ENCODE measurements at regions not wholly inside any gene's neighbourhood (a gene's known extent, or its start where the extent isn't known, plus 50 kb on each side); places are given as distances from the start of the nearest gene placed in this dataset.
"Not testable (repeated sequence)": the region's sequence is repeated elsewhere in the genome, so short reads cannot be mapped to it uniquely, and the experiment has no call there.

DNA sequence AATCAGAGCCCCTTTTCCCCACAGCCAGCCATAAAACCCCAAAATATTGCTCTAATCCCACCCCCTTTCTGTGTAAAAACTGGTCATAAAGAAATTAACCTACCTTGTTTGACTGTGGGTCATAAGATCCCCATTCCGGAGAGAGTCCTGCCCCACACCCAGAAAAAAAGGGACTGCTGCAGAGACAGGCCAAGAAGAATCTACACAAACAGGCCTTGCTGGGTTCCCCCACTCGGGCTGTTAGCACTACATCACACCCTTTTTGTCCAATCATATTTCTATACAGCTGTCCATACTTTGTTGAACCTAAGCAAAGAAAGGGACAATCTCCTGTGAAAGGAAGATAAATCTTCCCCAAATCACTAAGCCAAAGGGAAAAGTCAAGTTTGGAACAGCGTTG is 84.4 kb upstream of the MFGE8 start:
- DNase-seq, result no peak

DNA sequence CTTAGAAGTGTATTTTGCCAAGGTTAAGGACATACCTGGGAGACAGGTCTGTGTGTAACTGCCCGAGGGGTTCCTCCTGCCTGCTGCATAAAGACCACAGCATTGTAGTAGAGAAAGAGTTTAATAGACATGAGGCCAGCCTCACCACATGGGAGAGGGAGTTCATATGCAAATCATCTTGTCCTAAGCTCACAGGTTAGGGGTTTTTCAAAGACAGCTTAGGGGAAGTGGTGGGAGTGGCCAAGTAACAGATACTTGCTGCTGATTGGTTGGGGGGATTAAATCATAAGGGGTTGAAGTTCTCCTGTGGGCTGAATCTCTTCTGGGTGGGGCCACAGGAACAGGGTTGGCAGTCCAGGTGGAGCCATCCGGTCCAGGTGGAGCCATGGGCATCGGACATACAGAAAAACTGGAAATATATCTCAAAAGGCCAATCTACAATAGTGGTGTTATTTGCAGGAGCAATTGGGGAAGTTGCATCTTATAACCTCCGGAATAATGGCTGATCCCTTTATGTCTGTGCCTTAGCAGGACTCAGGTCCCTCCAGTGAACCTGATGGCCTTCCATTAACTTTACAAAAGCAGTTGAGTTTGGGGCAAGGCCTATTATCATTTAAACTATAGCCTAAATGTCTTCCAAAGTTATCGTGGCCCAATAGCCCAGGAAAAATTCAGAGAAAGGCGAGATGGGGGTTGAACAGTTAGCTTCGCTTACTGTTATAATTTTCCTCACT is 86.0 kb upstream of the MFGE8 start:
- DNase-seq, result no peak

DNA sequence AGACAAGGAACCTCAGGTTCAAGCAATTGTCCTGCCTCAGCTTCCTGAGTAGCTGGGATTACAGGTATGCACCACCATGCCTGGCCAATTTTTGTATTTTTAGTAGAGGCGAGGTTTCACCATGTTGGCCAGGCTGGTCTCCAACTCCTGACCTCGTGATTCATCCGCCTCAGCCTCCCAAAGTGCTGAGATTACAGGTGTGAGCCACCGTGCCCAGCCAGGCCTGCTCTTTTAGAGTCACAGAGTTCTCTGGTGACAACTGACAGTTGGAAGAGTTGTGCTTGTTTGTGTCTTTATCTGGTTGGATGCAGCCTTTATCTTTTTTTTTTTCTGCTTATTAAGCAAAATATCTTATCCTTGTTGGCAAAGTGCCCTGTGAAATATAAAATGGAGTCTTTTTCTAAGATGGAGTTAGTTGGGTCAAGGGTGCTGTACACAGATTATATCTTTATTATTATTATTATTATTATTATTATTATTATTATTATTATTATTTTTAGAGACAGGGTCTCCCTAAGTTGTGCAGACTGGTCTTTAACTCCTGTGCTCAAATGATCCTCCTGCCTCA is 86.5 kb upstream of the ABHD2 start:
- DNase-seq, result not testable (repeated sequence)

DNA sequence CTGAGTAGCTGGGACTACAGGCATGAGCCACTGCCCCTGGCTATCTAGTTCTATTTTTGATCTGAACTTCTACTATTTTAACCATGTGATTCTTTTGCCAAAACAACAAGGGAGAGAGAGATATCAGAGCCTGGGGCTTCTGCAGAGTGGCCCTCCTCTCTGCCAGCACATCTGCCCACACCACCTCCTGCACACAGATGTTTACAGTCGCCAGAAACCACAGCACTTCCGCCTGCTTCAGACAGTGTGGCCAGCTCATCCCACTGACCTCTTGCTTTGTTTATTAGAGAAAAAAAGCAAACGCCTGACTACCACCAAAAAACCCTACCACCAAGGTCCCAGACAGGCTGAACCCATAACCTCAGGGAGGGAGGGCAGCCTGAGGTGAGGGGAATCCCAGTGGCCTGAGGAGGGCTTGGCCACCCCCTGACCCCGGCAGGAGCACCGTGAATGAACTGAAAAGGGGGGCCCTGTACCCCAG is 85.9 kb upstream of the ABHD2 start:
- DNase-seq, result no peak

DNA sequence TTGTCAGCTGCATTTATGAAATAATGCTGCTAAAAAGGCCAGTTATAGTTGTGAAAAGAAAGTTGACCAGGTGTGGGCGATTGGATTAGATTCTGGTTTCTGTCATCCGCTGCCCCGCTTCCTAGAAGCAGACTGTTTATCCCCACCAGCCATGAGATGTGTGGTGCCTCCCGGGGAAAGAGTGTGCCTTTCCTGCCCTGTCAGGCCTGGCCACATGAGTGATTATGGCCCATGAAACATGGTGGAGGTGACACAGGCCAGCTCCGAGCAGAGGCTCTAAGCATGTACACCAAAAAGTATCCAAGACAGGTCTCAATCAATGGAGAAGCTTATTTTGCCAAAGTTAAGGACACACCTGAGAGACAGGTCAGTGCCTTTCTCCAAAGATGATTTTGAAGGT is 85.4 kb upstream of the ABHD2 start:
- no peak for DNase-seq

DNA sequence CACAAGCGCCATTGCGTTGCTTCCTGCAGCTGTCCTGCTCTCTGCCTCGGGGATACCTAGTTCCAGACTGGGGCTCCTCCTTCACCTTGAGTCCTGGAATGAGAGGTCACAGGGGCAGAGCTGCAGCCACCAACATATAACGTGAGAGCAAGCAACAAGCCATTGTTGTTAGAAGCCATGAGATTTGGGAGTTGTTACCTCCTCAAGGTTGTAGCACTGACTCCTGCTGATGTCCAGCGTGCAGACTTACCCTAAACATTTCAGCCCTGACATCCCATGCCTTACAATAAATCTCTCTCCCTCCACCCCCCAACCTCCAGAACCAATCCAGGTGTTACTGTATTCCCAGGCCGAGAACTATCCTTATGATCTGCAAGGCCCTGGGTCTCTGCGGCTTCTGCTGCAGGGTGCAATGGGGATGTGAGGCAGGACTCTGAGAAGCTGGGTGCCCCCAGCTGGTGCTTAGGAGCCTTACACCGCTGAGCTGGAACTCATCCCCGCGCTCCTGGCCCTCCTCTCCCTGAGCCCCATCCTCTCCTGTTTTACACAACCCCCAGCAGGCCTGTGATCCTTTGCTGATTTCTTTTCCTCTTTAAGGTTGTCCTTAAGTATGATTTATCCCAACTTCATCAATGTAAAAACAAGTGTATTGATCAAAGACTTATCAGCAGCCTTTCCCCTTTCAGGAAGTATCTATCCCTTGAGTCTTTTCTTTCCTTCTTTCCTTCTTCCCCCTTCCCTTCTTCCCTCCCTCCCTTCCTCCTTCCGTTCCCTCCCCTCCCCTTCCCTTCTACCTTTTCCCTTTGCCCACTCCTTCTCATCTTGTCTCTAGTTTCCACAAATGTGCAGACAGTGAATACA is 84.2 kb upstream of the ABHD2 start:
- DNase-seq, result peak; percentile 3

DNA sequence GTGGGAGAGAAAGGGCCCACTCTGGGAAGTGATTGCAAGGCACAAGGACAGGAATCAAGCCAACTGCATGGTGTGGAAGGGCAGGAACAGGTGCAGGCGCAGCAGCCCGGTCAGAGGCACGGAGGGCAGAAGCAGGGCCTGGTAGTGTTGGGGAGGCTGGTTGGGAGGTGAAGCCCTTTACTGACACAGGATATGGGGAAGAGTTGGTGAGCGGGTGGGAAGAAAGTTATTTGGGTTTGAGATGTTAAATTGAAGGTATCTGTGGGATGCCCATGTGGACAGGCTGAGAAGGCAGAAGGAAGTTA is 83.6 kb upstream of the ABHD2 start:
- DNase-seq, result no peak

DNA sequence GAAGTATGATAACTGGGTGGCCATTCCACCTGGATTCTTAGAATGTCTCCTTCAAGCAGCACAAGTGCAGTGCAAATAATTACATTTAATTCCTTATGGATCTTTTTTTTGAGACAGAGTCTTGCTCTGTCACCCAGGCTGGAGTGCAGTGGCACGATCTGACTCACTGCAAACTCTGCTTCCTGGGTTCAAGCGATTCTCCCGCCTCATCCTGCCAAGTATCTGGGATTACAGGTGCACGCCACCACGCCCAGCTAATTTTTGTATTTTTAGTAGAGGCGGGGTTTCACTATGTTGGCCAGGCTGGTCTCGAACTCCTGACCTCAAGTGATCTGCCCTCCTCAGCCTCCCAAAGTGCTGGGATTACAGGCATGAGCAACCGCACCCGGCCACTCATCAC is 80.7 kb upstream of the ABHD2 start:
- DNase-seq, result not testable (repeated sequence)

DNA sequence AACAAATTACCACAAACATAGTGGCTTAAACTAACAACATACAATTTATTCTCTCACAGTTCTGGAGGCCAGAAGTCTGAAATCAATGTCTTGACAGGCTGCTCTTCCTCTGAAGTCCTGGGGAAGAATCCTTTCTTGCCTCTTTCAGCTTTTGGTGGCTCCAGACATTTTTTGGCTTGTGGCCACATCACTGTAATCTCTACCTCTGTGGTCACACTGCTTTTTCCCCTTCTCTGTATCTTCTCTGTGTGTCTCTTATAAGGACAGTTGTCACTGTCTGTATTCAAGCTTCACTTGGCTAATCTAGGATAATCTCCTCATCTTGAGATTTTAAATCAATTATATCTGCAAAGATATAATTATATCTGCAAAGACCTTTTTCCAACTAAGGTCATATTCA is 80.3 kb upstream of the ABHD2 start:
- DNase-seq, result no peak

DNA sequence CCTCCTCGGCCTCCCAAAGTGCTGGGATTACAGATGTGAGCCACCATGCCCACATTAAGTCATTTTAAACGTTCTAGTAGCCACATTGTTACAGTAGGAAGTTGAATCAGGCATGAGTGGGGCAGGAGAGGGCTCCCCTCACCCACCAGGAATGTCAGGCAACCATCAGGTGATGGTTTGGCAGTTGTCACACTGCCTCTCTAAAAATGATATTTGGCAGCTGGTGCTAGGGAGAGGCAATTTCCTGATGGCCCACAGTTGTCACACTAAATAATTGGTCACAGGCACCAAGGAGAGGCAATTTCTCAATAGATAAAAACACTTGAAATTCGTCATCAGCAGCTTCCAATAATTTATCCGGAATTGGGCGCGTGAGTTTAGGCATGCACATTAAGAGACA is 79.2 kb upstream of the ABHD2 start:
- no peak for DNase-seq

DNA sequence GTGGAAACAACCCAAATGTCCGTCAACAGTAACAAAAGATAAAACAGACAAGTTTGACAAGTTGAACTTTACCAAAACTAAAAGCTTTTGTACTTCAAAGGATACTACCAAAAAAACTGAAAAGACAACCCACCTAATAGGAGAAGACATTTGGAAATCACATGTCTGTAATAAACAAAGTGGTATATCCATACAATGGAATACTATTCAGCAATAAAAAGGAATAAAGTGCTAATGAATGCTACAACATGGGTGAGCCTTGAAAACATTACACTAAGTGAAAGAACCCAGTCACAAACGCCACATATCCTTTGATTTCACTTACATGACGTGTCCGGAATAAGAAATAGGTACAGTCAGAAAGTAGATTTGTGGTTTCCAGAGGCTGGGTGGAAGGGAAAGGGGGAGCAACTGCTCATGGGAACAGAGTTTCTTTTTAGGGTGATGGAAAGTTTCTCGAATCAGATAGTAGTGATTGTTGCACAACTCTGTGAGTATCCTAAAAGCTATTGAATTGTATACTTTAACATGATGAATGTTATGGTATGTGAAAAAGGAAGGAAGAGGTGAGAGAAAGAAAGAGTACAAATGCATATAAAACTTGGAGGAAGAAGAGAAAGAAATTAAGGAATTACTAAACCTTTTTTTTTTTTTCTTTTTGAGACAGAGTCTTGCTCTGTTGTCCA is 72.7 kb upstream of the ABHD2 start:
- DNase-seq, result no peak

DNA sequence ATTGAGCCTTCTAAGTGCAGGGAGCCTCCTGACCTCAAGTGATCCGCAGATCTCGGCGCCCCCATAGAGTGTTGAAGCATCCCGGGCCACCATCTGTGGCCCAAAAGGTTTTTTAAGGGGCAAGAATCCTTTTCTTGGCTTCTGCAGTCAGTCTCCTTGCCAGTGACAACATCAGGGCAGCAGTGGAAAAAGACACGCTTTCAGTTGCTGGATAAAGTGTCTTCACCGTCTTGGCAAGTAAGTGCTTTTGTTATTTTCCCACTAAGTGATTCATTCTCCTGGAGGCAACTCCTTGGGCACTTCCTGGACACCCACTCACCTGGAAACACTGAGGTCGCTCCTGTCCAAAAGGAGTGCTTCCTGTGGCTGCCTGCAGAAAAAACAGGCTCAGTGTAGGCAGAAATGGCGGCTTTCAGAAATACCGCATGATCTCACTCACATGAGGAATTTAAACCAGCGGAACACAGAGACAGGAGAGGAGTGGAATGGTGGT is 71.7 kb upstream of the ABHD2 start:
- DNase-seq, result no peak

DNA sequence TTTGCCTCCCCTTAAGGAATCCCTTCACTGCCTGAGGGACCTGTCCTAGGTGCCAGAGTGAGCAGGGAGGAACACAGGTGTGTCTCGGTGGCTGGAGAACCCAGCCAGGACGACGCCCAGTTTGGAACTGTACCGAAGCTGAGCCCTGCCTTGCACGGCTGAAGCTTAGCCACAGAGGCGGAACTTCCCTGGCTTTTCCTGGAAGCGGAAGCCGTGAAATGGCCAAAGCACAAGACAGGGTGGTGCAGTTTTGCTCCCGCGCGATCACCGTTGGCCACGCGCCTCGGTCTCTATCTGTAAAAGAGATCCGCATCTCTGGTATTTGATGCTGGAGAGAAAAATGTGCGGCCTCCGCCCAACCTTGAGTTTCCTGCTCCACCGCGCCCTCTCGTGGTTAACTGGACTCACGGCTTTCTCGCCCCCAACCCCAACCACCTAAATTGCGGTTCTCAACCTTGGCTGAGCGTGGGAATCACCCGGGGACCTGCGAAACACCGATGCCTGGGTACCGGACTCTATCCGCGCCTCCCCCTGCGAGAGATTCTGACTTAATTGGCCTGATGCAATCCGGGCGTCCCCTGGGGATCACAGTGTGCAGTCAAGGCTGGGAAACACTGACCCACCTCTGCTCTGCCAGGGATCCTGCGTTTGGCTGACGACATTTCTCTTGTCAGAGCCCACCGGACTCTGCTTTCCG is 70.7 kb upstream of the ABHD2 start:
- DNase-seq, result peak; percentile 87

DNA sequence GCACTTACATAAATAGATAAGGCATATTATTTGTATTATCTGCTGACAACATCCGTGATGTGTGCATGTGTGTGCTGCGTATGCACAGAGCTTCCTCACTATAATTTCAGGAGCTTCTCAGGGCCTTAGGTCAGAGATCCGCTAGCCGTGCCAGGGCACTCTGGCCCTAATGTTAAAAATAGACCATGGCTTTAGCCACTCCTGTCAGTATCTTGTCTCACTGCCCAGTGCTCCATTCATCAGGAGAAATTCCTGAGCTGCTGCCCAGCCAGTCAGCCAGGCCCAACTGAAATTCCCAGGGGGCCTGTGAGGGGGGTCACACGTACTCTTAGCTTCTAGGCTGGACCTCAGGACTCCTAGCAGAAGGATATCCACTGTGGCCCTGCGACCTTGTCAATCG is 70.0 kb upstream of the ABHD2 start:
- no peak for DNase-seq

DNA sequence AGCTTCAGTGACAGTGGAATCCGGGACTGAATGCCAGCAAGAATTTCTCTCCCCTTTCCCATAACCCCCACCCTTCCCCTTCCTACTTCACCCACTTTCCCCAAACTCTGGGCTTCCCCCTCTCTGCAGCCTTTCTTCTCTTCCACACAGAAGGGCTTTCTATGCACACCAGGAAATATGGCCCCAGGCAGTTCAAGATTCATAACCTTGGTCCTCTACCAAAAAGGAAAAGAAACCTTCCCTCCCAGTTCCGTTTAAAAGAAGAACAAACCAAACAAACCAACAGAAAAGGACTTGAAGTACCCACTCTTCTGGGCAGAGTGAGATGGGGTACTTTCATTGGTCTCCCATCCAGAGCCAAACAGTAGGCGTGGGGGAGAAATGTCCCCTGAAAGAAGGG is 68.8 kb upstream of the ABHD2 start:
- DNase-seq, result no peak

DNA sequence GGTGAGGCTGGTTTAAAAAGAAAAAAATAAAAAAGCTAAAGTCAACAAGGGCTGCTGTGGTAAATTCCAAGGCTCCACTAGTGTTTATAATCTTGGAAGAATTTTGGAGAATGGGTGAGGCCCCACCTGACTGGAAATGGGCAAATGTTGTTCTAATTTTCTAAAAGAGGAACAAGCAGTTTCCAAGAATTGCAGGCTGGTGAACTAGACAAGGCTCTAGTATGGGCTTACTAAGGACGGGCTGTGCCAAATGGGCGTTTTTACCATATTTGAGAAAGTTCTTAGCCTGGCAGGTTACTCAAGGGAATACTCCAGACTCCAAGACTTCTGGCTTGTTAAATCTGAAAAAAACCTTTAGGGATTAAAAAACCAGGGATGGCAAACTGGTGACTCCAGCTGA is 67.0 kb upstream of the ABHD2 start:
- DNase-seq, result no peak

DNA sequence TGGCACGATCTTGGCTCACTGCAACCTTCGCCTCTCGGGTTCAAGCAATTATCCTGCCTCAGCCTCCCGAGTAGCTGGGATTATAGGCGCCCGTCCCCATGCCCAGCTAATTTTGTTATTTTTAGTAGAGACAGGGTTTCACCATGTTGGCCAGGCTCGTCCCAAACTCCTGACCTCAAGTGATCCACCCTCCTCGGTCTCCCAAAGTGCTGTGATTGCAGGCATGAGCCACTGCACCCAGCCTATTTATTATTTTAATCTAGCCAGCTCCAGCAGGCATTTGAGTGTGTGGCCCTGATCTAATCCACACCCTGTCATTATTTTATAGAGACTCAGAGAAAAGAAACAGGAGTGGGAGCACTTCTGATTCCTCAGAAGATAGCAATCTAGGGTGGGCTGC is 66.4 kb upstream of the ABHD2 start:
- DNase-seq, result not testable (repeated sequence)

DNA sequence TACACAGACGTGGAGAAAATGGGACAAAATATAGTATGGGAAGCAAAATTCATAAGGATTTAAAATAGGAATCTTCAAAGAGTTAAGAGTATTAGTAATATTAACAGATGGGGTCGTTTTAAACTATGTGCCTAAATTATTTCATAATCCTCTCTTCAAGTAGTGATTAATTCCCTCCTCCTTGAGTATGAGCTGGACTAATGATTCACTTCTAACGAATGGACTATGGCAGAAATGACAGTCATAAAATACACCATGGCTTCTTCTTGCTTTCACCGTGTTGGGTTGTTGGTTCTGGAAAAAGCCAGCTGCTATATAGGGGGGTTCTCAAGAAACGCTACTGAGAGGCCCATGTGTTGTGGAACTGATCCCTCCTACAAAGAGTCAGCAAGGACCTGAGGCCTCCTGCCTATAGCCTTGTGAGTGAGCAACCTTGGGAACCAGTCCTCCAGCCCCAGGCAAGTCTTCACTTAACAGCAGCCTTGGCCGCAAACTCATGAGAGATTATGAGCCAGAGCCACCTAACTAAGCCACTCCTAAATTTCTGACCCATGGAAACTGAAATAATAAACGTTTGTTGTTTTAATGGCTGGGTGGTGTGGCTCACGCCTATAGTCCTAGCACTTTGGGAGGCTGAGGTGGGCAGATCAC is 64.8 kb upstream of the ABHD2 start:
- DNase-seq, result no peak

DNA sequence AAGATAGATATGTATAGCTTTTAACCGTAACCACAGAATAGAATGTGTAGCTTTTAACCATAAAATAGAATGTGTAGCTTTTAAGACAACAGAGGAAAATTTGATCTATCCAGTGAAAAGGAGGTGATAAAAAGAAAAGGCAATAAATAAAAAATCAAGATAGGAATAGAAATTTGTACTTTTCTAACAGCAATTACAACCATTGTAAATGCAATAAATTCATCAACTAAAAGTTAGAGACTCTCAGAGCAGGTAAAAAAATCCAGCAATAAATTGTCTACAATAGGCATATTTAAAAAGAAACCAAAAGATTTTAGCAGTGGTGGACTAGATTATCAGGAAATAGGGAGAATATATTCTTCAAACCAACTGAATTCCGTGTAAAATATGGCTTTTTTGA is 63.8 kb upstream of the ABHD2 start:
- no peak for DNase-seq

DNA sequence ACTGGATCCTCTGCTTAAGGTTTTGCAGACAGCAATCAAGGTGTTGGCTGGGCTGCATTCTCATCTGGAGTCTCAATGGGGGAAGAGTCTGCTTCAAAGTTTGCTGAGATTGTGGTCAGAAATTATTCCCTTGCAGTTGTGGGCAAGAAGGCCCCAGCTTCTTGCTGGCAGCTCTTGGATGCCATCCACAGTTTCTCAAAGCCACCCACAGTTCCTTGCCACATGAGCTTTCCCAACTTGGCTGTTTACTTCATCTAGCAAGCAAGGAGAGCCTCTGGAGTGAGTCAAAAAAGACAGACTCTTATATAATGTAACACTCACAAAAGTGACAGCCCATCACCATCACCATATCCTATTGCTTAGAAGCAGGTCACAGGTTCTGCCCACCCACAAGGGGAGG is 62.1 kb upstream of the ABHD2 start:
- DNase-seq, result no peak

DNA sequence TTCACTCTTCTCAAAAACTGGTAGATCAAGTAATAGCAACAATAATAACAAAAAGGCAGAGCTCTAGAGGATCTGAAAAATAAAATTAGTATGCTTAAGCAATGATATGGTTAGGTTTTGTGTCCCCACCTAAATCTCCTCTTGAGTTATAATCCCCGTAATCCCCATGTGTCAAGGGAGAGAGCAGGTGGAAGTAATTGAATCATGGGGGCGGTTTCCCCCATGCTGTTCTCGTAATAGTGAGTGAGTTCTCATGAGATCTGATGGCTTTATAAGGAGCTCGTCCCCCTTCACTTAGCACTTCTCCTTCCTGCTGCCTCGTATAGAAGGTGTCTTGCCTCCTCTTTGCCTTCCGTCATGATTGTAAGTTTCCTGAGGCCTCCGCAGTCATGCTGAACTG is 60.2 kb upstream of the ABHD2 start:
- no peak for DNase-seq

DNA sequence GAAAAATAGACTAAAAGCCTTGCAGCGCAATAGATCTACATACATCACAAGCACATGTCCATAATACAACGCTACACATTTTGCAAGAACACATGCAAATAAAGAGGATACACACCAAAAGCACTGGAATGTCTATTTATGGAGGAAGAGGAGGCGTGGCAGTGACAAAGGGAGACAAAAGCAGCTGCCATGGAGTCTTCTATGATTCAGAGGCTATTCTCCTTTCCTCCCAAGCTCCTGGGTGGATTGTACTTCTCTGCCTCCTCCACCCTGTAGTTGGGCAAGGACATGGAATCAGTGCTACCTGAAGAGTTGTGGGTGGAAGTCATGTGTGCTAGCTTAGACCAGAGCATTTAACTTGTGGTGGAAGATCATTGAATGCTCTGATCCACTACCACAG is 57.9 kb upstream of the ABHD2 start:
- no peak for DNase-seq
